AG20443 (cell line): ENCODE measurements at regions not wholly inside any gene's neighbourhood (a gene's known extent, or its start where the extent isn't known, plus 50 kb on each side); places are given as distances from the start of the nearest gene placed in this dataset.
A peak's percentile ranks its signal among the peaks of the same experiment; 100 is the strongest.
"Not testable (repeated sequence)": the region's sequence is repeated elsewhere in the genome, so short reads cannot be mapped to it uniquely, and the experiment has no call there.

Experiments
- DNase-seq: peaks from one replicate; pipeline ENCODE4 v3.0.0; 2012; ENCODE audit warnings: low spot score, mixed read lengths

- no peak for DNase-seq
Measured at GRCh38 chr14:89697281-89698060, 257.1 kb downstream of the EFCAB11 start.

- DNase-seq = no peak
Measured at GRCh38 chr14:89695846-89696245, 258.7 kb downstream of the EFCAB11 start.

DNA sequence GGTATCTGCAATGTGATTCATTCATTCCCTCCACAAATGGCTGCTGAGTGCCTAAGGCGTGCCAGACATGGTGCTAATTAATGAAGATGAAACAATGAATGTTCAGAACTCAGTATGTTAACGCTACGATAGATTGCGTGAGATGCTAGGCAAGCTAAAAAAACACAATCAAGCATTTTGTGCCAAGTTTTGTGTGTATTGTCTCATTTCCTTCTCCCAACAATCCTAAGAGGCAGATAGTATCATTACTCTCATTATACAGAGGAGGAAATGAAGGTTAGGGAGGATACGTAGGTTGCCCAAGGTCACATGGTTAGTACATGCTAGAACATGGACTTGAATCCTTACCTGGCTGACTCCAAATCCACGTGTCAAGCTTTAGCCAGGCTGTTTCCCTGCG, 264.4 kb downstream of the EFCAB11 start:
- no peak for DNase-seq

- DNase-seq = not testable (repeated sequence)
Measured at GRCh38 chr14:89689711-89690110, 264.8 kb downstream of the EFCAB11 start.

- DNase-seq = no peak
Measured at GRCh38 chr14:89688507-89689211, 265.9 kb downstream of the EFCAB11 start.

DNA sequence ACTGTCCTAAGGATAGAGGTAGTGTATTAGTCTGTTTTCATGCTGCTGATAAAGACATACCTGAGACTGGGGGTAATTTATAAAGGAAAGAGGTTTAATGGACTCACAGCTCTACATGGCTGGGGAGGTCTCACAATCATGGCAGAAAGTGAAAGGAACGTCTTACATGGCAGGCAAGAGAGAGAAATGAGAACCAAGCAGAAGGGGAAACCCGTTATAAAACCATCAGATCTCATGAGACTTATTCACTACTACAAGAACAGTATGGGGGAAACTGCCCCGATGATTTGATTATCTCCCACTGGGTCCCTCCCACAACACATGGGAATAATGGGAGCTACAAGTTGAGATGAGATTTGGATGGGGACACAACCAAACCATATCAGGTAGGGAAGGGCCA, 267.4 kb downstream of the EFCAB11 start:
- DNase-seq = not testable (repeated sequence)

GRCh38 chr14:89684139-89684538, 267.1 kb upstream of the FOXN3 start:
- no peak for DNase-seq

DNA sequence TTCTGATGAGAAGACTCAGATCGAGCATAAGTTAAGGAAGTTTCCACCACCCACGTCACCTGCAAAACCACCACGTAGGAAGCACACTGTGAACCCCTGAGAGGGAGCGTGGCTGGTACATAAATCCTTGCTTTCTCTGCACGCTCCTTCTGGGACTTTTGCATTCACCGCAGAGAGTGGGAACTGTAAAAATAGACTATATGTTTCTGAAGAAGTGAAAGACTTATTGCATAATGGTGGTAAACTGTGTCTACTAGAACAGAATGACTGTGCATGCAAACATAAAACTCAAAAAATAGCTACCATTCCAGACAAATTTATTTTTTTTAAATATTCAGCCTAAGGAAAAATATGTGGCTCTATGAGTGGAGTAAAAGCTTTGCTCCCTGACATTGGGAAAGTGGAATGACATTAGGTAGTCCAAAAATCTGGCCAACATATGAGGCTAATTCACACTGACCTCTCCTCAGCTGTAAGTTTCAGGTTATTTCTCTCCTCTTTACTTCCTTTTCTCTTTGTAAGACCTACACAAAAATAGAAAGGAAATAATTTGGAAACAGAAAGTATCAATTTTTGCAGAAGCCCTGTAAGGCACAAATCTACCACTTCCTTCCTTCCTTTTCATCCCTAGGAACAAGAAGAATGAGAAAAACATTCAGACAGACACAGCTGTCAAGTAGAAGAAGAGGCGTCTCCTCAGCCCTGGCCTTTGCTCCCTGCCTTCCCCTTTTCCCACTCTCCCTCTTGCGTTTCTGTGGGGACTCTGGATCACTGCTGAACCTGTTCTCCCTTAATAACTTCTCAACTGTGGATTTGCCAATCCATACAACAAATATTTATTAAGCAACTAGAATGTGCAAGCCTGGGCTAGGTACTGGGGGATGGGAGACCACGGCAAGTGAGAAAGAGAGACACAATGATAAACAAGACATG, 264.3 kb upstream of the FOXN3 start:
- DNase-seq = no peak

GRCh38 chr14:89680156-89680555, 263.1 kb upstream of the FOXN3 start:
- DNase-seq = no peak

DNA sequence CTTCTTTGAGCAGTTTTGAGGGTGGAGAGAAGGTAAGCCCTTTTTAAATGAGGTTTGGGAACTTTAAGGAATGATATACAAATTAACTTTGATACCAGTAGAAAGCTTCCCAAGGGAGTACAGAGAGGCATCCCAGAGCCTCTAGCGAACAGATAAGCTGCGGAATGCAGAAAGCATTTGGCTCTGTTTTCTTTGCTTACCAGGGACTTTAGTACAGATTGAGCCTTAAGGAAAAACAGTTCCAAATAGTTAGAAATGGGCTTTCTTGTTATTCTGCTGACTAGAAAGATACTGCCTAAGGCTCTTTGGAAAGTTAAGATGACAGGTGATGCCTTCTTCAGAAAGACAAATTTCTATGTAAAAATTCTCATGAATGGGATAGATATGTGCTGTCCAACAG, 261.7 kb upstream of the FOXN3 start:
- no peak for DNase-seq

DNA sequence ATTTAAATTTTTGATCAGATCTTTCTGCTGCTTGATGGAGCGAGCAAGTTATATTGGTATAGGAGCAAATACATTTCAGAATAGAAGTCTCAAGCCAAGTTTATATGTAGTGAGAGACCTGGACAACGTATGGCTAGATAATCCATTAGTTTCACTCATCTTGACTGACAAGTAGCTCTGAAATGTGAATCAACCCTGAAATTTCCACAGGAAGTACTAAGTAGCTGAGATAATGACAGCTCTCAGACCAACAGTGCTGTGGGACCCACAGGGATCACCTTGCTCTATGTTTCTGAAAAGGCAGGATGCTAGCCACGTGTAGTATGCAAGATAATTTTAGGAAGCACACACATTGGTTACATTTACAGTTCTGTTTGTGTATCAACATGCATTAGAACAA, 258.6 kb upstream of the FOXN3 start:
- no peak for DNase-seq

DNA sequence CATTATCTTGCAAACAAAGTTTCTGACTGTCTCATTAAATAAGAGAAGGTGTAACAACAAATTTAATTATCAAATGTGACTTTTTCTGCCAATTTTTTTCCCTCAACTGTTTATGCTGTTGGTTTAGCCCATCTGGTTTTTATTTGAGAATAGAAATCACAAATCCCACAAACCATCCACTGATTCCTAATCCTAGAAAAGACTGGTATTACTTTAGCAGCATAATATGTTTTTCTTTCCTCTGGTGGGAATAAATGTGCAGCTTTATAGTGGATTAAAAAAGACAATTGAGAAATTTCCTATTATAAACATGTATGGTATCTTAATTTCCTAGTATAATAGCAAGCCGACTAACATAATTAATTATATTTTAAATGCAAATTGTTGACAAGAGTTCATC, 257.9 kb upstream of the FOXN3 start:
- DNase-seq = peak; percentile 18

- no peak for DNase-seq
Measured at GRCh38 chr14:89674240-89674639, 257.2 kb upstream of the FOXN3 start.

DNA sequence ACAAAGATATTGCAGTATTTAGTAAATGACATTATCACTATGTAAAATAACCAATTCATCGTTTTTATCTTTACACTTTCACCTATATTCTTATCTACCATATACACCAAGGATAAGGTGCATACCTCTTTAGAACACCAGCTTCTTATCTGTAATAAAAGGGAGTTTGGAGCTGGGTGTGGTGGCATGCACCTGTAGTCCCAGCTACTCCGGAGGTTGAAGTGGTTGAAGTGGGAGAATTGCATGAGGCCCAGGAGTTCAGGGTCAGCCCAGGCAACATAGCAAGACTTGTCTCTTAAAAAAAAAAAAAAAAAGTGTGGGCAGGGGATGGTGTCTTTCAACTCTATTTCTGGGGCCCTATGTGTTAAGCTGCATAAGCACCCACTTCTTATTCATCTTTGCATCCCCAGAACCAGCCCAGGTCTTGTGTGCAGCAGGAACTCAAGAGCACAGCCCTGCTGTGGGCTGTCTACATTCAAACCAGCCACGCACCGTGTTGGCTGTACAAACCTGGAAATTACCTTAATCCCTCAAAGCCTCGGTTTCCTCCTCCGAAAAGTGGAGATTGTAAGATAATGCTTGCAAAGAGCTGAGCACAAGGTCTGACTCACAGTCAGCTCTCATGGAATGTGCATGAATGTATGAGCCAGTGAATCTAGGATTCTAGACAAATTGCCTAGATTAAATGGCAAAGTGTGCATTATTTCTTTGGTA, 256.6 kb upstream of the FOXN3 start:
- peak; percentile 61 for DNase-seq

GRCh38 chr14:89672636-89673511, 255.8 kb upstream of the FOXN3 start:
- no peak for DNase-seq

GRCh38 chr14:89669193-89669592, 252.2 kb upstream of the FOXN3 start:
- DNase-seq = no peak

- DNase-seq = no peak
Measured at GRCh38 chr14:89667983-89668382, 250.9 kb upstream of the FOXN3 start.

DNA sequence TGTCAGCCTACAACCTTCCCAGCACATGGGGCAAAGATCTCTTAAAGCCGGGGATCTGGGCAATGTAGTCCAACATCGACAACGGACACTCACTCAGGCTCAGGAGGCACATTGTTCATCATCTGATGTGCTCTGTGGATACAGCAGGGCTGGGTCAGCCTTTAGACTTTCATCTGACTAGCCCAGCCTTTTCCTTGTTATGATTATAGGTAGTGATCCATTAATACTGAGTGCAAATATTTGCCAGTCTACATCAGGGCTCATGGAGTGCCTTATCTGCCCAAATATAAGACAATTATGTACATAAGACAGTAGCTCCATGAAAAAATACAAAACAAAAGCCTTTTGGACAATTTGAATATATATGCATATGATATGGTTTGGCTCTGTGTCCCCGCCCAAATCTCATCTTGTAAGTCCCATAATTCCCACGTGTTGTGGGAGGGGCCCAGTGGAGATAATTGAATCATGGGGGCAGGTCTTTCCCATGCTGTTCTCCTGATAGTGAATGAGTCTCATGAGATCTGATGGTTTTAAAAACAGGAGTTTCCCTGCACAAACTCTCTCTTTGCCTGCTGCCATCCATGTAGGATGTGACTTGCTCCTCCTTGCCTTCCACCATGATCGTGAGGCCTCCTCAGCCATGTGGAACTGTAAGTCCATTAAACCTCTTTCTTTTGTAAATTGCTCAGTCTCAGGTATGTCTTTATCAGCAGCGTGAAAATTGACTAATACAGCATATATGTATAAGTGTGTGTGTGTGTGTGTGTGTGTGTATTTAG, 248.5 kb upstream of the FOXN3 start:
- not testable (repeated sequence) for DNase-seq

DNA sequence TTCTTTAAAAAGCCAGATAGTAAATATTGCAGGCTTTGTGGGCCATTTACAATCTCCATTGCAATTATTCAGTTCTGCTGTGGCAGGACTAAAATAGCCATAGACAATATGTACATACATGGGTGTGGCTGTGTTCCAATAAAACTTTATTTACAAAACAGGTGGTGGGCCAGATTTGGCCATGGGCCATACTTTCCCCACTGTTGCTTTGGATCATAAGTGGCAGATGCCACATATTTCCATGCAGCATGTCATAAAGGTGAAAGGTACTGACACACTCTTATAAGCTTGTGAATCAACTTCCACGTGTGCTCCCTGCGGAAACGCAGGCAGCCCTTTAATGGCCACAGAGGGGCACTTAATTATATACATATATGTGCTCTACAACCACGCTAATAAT, 244.4 kb upstream of the FOXN3 start:
- no peak for DNase-seq

GRCh38 chr14:89660625-89661233, 243.7 kb upstream of the FOXN3 start:
- DNase-seq = not testable (repeated sequence)
